ENCODE measurements at regions not wholly inside any gene's neighbourhood (a gene's known extent, or its start where the extent isn't known, plus 50 kb on each side); places are given as distances from the start of the nearest gene placed in this dataset.

GRCh38 chr1:101300916-101301315 is 64.1 kb downstream of the S1PR1 start:
- TF ChIP-seq CTCF (IDR thresholded peaks at IDR 0.05 in 8 of 11, conservative IDR thresholded peaks at IDR 0.05 in 3 of 11) (no peak), POLR2A (IDR thresholded peaks at IDR 0.05) (no peak)
